GM18867 (cell line): ENCODE measurements at regions not wholly inside any gene's neighbourhood (a gene's known extent, or its start where the extent isn't known, plus 50 kb on each side); places are given as distances from the start of the nearest gene placed in this dataset.
"Not testable (repeated sequence)": the region's sequence is repeated elsewhere in the genome, so short reads cannot be mapped to it uniquely, and the experiment has no call there.

Experiments used
- ATAC-seq: cut with Tn5 transposase; IDR thresholded peaks from one replicate; pipeline ENCODE4 v1.9.1; 2021; ENCODE audit warnings: mild to moderate bottlenecking, moderate library complexity; ENCODE audit not compliant: unreplicated experiment

DNA sequence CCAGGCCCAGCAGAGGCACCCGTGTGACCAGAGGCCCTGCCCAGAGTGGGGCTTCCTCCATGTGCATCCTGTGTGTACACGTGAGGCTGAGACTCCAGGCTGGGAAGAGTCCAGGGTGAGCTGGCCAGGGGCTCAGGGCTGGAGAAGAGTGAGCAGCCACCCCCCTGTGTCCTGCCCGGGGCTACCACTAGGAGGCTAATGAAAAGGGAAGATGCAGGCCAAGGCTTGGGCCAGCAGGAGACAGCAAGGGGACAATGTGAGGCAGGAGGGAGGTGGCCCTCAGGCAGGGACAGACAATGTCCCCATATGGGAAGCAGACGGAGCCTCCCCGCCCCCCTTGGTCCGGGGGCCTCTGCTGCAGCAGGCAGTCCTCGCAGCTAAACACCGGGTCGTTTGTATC lies 102.0 kb downstream of the HIF1AN start:
- ATAC-seq: no peak

DNA sequence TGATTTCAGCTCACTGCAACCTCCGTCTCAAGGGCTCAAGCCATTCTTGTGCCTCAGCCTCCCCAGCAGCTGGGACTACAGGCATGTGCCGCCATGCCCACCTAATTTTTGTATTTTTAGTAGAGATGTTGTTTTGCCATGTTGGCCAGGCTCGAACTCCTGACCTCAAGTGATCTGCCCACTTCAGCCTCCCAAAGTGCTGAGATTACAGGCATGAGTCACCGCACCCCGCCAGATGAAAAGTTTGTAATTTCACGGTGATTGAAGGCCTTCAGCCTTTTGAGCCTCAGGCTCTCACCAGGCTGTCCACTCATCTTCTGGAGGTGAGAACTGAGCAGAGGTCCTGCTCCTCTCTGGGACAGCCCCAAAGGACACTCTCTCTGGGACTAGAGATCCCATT lies 103.2 kb downstream of the HIF1AN start:
- not testable (repeated sequence) for ATAC-seq

DNA sequence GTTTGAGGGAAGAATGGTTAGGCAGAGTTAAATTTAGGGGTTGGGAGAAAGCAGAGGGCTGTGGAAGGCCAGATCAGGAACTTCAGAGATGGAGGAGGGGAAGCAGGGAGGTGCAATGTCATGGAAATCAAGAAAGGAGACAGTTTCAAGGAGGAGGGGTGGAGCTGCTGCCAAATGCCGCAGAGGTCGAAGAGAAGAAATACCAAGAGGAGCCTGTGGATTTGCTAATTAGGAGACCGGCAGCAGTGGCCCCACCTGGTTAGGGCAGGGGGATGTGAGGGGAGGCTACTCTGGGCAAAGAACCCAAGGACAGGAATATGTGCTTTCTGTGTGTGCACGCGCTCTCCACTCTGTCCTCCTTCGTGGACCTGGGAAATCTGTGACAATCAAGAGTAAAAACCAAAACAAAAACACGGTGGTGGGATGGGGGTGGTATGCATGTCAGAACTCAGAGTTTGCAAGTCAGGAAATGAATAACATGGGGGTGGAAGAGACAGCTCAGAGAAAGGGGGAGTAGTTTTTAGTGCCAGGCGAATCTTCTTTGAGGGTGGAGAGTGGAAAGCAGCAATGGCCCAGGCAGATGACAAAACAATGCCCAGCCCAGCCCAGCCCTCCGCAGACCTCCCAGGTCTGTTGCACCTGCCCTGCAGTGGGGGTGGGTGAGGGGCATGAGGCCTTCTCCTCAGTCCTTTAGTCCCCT lies 102.9 kb upstream of the PAX2 start:
- ATAC-seq: no peak

DNA sequence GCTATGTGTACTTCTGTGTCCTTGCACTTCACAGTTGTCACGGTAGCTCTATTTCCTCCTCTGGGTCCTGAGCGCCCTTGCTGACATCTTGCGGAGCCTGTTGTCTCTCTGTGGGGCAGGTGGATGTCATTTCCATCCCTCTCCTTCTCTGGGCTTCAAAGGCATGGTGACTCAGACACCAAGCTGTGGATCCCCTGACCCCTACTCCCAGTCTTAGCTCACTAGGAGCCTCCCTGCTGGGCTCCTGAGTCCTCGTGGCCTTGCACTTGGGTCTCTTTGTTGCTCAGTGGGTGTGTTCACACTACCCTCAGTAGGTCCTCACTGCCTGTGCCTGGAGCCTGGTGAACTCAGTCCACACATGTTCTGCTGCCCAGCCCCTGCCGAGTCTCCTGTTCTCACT lies 100.3 kb upstream of the PAX2 start:
- no peak for ATAC-seq

DNA sequence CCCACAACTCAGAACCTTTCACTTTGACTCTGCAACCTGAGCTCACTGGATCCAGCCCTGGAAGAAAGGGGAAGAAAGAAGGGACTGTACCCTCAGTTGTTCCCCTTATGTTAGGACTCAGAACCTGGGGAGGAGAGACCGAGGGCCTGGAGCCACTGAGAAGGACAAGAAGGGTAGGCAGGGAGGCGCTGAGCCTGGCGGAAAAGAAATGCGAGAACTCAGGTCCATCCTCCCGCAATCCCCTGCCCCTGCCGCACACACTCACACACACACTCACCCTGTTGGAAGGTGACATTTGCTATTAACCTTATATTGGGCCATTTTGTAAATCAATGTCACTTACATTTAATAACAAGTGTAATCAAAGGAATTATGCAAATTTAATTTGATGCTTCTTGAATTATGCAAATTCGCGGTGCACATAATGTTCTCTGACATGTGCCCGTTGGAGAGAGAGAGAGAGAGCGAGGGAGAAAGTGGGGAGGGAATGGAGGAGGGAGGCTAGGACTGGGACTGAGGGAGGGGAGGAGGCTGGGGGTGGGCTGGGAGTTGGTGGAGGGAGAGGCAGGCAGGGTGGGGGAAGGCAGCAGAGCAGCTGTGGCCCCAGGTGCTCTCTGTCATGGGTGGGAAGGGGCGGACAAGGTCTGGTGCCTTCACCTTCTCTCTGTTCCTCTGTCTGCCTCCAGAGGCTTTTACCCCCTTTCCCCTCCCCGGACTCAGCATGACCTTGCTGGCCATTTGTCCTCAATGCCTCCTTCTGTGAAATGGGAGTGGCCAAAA lies 99.6 kb upstream of the PAX2 start:
- ATAC-seq: no peak

DNA sequence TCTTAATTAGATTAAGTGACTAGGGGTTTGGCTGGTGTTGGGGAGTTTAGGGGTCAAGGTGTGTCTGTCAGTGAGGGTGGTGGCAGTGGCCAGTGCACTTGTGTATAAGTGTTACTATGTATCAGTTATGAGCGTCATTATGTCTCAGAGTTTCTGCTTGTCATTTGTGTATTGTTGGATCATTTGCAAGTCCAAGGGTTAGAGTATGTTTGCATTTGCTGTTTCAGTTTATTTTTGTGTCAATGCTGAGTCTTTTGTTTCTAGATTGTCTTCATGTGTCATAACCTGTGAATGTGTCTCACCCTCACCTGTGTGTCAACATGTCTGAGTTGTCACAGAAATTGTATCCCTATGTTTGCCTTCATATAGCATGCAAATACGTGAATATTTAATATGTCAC lies 97.5 kb upstream of the PAX2 start:
- no peak for ATAC-seq

DNA sequence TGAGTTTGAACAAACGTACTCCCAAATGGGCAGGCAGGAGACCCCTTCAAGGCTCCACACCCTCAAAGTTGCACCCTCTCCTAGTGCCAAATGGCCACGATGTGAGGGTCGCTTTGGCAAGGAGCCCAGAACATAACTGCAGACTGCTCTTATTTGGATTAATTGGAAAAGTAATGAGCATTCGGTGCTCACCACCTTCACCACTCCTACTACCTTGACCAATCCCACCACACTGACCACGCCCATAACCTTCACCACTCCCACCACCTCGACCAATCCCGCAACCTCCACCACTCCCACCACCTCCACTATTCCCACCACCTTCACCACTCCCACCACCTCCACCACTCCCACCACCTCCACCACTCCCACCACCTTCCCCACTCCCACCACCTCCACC lies 94.7 kb upstream of the PAX2 start:
- no peak for ATAC-seq

DNA sequence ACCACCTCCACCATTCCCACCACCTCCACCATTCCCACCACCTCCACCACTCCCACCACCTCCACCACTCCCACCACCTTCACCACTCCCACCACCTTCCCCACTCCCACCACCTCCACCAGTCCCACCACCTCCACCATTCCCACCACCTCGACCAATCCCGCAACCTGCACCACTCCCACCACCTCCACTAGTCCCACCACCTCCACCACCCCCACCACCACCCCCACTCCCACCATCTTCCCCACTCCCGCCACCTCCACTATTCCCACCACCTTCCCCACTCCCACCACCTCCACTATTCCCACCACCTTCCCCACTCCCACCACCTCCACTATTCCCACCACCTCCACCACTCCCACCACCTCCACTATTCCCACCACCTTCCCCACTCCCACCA lies 94.3 kb upstream of the PAX2 start:
- ATAC-seq: not testable (repeated sequence)

DNA sequence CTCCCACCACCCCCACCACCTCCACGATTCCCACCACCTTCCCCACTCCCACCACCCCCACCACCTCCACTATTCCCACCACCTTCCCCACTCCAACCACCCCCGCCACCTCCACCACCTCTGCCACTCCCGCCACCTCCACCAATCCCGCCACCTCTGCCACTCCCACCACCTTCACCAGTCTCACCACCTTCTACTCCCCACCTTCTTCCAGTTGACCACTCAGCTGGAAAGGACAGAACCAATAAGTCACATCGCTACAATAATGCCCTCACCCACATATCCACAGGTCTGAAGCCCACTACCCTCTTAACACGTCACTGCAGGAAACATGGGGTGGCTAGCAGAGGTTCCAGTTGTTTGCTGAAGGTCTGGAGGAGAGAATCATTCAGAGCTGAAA lies 93.5 kb upstream of the PAX2 start:
- ATAC-seq: no peak

DNA sequence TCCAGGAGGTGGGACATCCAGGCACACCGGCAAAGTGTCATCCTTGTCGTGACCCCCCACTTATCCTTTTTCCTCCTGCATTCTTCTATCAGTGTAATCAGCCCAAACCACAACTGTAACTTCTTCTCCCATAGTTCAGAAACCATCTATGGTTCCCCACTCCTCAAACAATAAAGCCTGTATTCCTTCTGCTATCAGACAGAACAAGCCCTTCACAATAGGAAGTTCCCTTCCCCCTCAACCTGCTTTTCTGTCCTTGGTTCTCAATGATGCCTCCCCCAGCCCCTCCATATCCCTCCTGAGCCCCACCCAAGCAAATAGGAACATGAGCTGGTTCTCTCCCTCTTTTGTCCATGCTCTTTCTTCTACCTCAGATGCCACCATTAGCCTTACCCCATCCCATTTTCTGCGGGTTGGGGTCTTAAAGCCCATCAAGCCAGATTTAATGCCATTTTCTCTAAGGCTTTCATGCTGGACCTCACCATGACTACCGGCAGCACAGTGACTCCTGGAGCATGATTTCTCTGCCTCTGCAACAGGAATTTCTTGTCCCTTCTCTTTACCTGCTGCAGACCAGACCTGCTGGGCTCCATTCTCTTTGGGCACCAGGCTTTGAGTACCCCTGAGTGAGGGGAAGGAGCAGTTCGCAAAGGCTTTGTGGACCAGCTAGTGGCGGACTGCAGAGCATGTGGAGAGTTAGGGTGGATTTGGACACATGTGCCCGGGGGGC lies 92.8 kb upstream of the PAX2 start:
- ATAC-seq: no peak

DNA sequence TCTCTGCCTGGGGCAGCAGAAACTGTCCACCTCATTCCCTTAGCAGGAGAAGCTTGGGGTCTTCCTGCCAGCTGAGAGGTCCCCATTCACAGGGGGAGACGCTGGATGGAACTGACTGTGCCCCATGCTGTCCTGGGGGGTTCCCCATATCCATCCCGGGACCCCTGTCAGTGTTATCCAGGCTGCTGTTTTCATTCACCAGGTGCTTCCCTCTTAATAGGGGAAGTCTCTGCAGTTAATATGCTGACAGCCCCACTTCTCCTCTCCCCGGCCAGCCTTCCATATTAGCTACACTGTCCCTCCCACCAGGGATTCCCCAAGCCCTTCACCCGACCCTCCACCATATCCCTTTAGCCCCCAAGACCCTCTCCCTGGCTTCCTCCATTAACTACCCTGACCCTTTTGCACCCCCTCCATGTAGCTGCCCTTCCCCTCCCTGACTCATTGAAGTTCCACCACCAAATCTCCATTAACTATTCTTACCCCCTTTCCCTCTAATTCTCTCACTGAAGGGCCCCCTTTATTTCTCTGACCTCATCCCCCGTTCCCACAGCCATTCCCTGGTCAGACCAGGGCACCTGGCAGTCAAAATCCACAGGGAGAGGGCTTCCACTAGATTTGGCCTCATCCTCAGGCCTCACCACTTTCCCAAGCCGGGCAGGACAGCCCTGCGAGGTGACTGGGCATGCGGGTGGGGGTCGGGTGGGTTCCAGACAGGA lies 92.0 kb upstream of the PAX2 start:
- no peak for ATAC-seq

DNA sequence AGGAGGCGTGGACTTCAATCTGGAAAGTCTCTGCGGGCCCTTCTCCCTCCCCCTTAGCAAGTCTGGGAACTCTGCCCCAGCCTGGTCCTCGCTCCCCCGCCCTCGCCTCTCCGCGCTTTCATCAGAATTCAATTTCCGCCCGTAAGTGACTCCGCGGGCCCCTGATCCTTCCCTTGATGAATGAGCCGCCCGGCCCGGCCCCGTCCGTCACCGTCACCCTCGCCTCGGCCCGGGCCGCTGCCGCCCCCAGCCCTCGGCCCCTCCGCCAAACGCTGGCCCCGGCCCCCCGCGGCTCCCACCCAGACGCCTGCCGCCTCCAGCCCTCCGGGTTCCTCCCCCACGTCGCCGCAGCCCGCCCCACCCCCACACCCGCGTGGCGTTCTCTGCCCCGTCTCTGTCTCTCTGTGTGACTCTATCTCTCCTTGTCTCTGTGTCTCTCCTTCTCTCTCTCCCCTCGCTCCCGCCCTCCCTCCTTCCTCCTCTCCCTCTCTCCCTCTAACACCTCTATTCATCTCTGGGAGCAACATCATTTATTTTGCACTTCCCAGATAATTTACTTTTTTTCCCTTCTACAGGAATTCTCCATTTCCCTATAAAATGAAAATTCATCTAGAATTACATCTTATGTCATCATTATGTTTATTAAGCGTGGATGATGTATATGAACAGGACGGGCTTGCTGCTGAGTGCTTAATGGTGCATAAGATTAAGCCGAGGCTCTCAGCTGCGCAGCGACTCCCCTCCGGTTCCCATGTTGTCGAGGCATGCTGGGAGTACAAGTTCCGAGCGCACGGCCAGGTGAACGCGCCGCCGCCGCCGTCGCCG lies 91.2 kb upstream of the PAX2 start:
- no peak for ATAC-seq

DNA sequence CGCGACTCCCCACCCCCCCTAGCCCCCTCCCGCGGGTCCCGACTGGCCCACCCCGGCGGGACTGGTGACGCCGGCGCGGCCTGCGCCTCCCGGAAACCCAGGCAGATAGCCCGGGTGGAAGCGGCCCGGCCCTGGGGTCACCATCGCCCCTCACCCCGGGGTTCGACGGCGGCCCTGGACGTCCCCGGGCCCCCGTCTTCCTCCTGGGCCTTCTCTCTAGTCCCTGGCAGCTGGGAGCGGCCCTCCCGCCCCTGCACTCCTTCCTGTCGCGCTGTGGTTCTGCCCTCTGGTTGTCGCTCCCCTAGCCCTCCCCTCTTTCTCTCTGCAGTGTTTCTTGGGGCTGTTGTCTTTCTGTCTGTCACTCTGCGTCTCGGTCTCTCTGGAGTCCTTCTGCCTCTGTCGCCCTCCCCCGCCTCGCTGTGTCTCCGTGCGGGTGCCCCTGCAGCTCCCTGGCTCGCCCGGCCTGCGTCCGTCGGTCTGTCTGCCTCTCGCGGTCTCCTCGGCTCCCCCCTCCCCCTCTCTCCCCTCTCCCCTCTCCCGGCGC lies 90.5 kb upstream of the PAX2 start:
- ATAC-seq: no peak

DNA sequence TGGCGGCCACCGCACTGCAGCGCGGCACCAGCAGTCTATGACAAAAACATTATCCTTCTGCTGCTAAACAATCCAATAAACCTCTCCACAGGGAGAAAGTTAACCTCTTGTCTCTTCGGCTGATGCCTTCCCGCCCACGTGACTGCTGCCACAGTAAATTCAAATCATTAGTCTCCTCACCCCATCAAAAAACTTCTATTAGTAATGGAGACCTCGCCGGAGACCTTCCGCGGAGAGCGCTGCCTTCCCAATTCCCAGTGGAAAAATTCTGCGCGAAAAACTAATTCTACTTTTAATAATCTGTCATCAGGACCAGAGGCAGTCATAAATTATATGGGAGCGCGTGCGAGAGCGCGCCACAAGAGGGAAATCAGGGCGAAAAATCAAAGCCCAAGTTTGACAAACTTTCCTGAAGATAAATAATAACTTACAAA lies 90.0 kb upstream of the PAX2 start:
- no peak for ATAC-seq

DNA sequence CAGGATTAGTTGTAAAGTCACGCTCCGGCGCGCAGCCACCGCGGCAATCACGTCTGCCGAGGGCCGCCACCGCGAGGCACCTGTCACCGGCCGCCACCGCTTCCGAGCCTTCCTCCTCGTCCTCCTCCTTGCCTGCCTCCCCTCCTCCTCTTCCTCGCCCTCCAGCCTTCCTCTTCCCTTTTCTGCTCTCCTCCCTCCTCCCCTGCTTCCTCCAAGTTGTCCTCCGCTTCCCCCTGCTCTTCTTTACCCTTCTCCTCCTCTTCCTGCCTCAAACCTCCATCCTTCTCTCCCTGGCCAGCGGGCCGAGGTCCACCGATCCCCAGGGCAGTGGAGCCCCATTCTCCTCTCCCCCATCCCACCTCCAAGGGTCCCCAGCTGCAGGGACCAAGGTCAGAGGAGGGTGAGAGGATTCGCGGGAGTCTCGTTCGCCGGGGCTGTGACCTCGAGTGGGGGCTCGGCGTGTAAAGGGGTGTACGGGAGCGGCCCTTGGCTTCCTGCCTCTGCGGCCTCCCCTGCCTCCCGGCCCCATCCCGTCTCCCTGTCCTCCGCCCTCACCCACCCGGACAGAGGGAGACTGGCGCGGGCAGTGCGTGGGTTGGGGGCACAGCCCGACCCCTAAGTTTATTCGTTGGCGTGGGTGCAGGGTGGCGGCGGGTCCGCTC lies 89.5 kb upstream of the PAX2 start:
- no peak for ATAC-seq

DNA sequence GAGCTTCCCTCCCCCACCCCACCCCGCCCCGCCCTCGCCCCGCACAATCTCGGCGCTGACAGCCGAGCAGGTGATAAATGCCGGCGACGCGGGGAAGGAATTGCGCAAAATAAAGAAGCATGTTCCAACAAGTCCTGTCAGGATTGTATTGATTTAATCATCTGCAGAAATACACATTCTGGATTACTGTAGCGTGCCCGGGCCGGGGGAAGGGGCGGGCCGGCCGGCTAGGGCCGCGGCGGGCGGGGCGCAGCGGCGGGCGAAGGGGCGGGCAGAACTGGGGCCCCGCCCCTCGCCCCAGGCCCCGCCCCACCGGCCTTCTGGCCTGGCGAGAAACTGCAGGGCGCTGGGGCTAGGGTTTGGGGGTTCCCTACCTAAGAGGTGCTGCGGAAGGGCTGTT lies 88.9 kb upstream of the PAX2 start:
- no peak for ATAC-seq

DNA sequence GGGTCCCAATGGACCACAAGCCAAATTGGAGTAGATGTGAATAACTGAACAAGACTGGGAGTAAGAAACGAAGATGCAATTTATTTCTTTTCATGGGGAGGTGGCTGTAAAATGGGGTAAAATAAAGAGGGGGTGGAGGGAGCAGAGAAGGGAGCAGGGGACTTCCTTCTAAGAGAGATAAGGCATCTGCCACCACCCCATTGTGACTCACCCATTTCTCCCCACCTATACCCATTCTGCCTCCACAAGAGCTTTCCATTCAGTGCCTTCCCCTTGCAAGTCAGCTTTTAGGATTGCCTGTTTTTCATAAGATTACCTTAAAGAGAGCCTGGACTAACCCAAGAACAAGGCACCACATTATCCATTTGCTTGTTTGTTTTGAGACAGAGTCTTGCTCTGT lies 87.1 kb upstream of the PAX2 start:
- no peak for ATAC-seq

DNA sequence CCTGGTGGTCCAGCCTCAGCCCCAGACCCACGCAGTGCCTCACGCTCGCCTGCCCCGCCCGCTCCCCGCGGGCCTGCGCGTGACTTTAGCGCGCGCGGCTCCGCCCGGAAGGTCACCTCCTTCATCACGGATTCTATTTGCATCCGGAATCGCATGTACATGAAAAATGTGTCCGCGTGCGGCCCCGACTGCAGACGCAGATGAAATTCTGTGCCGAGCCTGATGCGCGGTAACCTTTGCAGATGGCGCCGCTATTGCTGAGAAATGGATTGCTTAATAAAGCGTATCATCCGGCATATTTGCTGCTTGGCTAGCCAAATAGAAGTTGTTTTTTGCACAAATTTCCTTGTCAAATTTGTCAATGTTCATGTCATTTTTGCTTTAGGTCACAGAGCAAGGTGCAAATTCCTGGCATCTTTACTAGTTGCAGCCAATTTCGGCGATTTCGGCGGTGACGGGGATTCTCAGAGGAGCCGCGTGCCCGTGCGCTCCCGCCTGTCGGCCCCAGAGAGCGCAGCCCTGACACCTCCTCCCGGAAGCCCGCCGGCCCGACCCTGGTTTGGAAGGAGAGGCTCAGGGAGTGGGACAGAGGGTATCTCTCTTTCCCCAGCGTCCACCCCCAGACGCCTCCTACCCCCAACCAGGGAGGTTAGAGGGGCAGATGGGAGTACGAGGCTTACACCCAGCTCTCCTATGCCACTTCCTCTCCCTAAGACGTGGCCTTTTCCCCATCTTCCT lies 85.9 kb upstream of the PAX2 start:
- ATAC-seq: no peak

DNA sequence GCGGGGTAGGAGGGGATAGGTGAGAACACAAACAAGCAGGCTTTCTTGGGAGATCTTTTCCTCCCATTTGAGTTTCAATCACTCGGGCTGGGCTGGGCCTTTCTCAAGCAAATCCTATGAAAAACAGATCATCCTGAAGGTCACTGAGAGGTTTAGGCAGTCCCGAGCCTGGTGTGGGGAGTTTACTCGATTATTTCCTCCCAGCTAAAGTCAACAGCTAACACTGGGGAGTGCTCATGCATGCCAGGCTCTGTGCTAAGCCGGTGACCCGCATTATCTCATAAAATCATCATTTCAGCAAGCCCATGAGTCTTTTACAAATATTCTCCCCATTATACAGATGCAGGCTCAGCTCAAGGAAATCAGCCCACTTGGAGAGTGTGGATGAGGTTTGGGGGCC lies 85.0 kb upstream of the PAX2 start:
- ATAC-seq: no peak
